NCI-H146 treated with DMSO at 0.1 percent for 48 hours (cell line): ENCODE measurements at regions not wholly inside any gene's neighbourhood (a gene's known extent, or its start where the extent isn't known, plus 50 kb on each side); places are given as distances from the start of the nearest gene placed in this dataset.

Source experiments
- DNase-seq: peaks from one replicate; lab custom pipeline; 2025; ENCODE audit not compliant: unreplicated experiment; lab: John Stamatoyannopoulos, UW

GRCh38 chr4:186018261-186018660, 50.7 kb upstream of the TLR3 start:
- no peak for DNase-seq

DNA sequence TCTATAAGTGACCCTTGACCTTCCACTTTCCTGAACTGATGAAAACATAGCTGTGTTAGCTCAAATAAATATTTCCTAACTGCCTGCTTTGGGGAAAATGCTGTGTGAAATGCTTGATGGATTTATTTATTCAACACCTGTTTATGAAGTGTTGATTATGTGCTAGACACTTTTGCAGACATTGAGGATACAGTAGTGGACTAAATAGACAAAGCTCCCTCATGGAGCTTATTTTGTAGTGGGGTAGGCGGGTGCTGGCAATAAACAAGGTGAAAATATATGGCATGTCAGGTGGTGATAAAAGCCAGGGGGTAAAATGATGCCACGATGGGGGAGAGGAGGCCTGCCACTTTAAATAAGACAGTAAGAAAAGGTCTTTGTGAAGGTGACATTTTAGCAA, 50.2 kb upstream of the TLR3 start:
- no peak for DNase-seq
